Ovary (tissue), 7 donors: ENCODE measurements at regions not wholly inside any gene's neighbourhood (a gene's known extent, or its start where the extent isn't known, plus 50 kb on each side); places are given as distances from the start of the nearest gene placed in this dataset.

Experiments
- DNase-seq, 5 donors: peaks; one replicate each; pipeline ENCODE4 v3.0.0-alpha.2; 2019 to 2020
- H3K27ac ChIP-seq, 2 donors: fragments of 200-600 bp; one replicate each; pipeline versions ENCODE4 v1.5.1 to v1.8.0; 2019 to 2022
- H3K27me3 ChIP-seq: fragments of 200-600 bp; one replicate; pipeline ENCODE4 v1.8.0; 2022
- H3K36me3 ChIP-seq: fragments of 200-600 bp; sonication (generic); one replicate; pipeline ENCODE4 v1.5.1; 2019
- H3K4me1 ChIP-seq: one replicate; pipeline ENCODE4 v1.8.1; 2013; ENCODE audit warnings: mild to moderate bottlenecking, moderate library complexity; ENCODE audit not compliant: insufficient read depth
- H3K4me3 ChIP-seq: fragments of 200-600 bp; sonication (generic); one replicate; pipeline ENCODE4 v1.5.1; 2017
- H3K9me3 ChIP-seq, 2 donors: fragments of 200-600 bp in 1 of 2; sonication (generic) in 1 of 2; one replicate each; pipeline versions ENCODE4 v1.5.1 to v1.8.1; 2013 to 2019; ENCODE audit warnings: mild to moderate bottlenecking in 1 of 2, moderate library complexity in 1 of 2
- CTCF ChIP-seq, 3 donors: fragments of 450-650 bp in 2 of 3; fragments of 200-600 bp in 1 of 3; IDR thresholded peaks; one replicate each; pipeline versions ENCODE4 v1.5.1 to v1.8.0; 2016 to 2022; ENCODE audit warnings: antibody characterized with exemption in 3 of 3, mild to moderate bottlenecking in 1 of 3
- EP300 ChIP-seq: sonication (generic); formaldehyde crosslinking; IDR thresholded peaks from one replicate; pipeline ENCODE4 v1.6.1; 2017; ENCODE audit warnings: antibody characterized with exemption
- POLR2A ChIP-seq: fragments of 450-650 bp; IDR thresholded peaks from one replicate; pipeline ENCODE4 v1.6.1; 2017; ENCODE audit warnings: antibody characterized with exemption, mild to moderate bottlenecking, moderate library complexity
- WGBS, 3 donors: extraction: QIAGEN DNeasy Blood & Tissue Kit in 1 of 3; methylation state at CpG; one replicate each; pipeline versions ENCODE4 v1.1.5 to v1.1.7; 2013 to 2017; 5-methylcytosine and 5-hydroxymethylcytosine counted together
- intact Hi-C, 4 donors: fragments of 100-400 bp; cut with DNase I; formaldehyde crosslinking; loops; one replicate each; pipeline versions ENCODE4 v1.11.0 to v1.15.1; 2022 to 2023
- donor health status: DM: no; HTN: no; CAD: no; lungs with moderate emphysema.
- donor health status: DM: no; HTN: no; CAD: no.
- donor health status: Bipolar disorder and iron deficiency.
- donor health status: DM: no; HTN: no; CAD: no.
- donor health status: DM: yes; HTN: yes; CAD: no.

GRCh38 chr5:42924686-42925085 is 113.0 kb upstream of the SELENOP start:
- 92 to 96% (median 92%) methylated on average over 16 of the region's 16 CpGs for WGBS, 3 donors
- Histone ChIP-seq H3K36me3 (no peaks in the 10 kb centered on the region), H3K4me1 (no peaks in the 10 kb centered on the region), H3K4me3 (no peak overlapping the region), H3K27me3 (no peaks in the 10 kb centered on the region), H3K9me3 (no peaks in the 10 kb centered on the region), H3K27ac (no peak overlapping the region)
- intact Hi-C loops: no loop called here
- no peak for DNase-seq
- TF ChIP-seq EP300 (no peak), CTCF (IDR thresholded peaks at IDR 0.05) (no peak)

- WGBS, 3 donors: 72 to 86% (median 73%) methylated on average over 32 to 37 of the region's 37 CpGs
- H3K27ac ChIP-seq: no peak overlapping the region
- no peak for DNase-seq
These were observed 112.5 kb upstream of the SELENOP start for GRCh38 chr5:42924226-42924625.

GRCh38 chr5:42923710-42924109 is 112.0 kb upstream of the SELENOP start:
- Histone ChIP-seq H3K36me3 (no peaks in the 10 kb centered on the region), H3K27ac (no peak overlapping the region), H3K27me3 (no peaks in the 10 kb centered on the region), H3K9me3 (no peaks in the 10 kb centered on the region), H3K4me3 (no peak overlapping the region), H3K4me1 (no peaks in the 10 kb centered on the region)
- no peak for TF ChIP-seq CTCF (IDR thresholded peaks at IDR 0.05)
- TF ChIP-seq EP300: no peak
- TF ChIP-seq POLR2A: no peak
- WGBS, 3 donors: 76 to 92% (median 82%) methylated on average over 14 of the region's 14 CpGs
- DNase-seq: no peak
- intact Hi-C loops: no loop called here

More at GRCh38 chr5:42924226-42924625, 112.5 kb upstream of the SELENOP start:
- no peak overlapping the region for H3K4me3 ChIP-seq
- no peaks in the 10 kb centered on the region for H3K9me3 ChIP-seq
- no peaks in the 10 kb centered on the region for H3K27me3 ChIP-seq
- TF ChIP-seq EP300 (no peak), CTCF (IDR thresholded peaks at IDR 0.05) (no peak), POLR2A (no peak)
- H3K36me3 ChIP-seq: no peaks in the 10 kb centered on the region
- no peaks in the 10 kb centered on the region for H3K4me1 ChIP-seq
- intact Hi-C loops: no loop called here

- TF ChIP-seq CTCF (IDR thresholded peaks at IDR 0.05) (no peak), POLR2A (no peak), EP300 (no peak)
- no peaks in the 10 kb centered on the region for H3K4me1 ChIP-seq
- intact Hi-C loops: loop anchor here in 1 of 4 donors (10.0 kb wide), 2 partner anchors 115 to 475 kb away; no protein-coding TSS in a partner anchor
- H3K27ac ChIP-seq: no peak overlapping the region
- H3K27me3 ChIP-seq: no peaks in the 10 kb centered on the region
- H3K9me3 ChIP-seq: no peaks in the 10 kb centered on the region
- no peak for DNase-seq
- no peaks in the 10 kb centered on the region for H3K36me3 ChIP-seq
- no peak overlapping the region for H3K4me3 ChIP-seq
- WGBS, 3 donors: 39 to 58% (median 43%) methylated on average over 3 of the region's 3 CpGs
These were observed 107.9 kb upstream of the SELENOP start for GRCh38 chr5:42919600-42919999.
